LoVo (cell line): ENCODE measurements at regions not wholly inside any gene's neighbourhood (a gene's known extent, or its start where the extent isn't known, plus 50 kb on each side); places are given as distances from the start of the nearest gene placed in this dataset.
"Not testable (repeated sequence)": the region's sequence is repeated elsewhere in the genome, so short reads cannot be mapped to it uniquely, and the experiment has no call there.

Source experiments
- DNase-seq: peaks from one replicate; pipeline ENCODE4 v3.0.0-alpha.2; 2016; ENCODE audit warnings: low spot score

DNA sequence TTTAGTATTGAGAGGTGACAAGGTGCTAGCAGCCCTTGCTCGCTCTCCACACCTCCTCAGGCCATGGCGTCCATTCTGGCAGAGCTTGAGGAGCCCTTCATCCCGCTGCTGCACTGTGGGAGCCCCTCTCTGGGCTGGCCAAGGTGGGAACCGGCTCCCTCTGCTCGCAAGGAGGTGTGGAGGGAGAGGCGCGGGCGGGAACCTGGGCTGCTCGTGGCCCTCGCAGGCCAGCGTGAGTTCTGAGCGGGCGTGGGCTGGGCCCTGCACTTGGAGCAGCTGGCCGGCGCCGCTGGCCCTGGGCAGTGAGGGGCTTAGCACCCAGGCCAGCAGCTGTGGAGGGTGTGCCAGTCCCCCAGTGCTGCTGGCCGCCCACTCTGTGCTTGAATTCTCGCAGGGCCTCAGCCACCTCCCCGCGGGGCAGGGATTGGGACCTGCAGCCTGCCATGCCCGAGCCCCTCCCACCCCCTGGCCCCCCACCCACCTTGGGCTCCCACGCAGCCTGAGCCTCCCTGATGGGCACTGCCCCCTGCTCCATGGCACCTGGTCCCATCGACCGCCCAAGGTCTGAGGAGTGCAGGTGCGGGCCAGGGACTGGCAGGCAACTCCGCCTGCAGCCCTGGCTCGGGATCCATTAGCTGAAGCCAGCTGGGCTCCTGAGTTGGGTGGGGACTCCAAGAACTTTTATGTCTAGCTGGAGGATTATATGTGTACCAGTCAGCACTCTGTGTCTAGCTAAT, 785.2 kb downstream of the DIPK2A start:
- DNase-seq: no peak

DNA sequence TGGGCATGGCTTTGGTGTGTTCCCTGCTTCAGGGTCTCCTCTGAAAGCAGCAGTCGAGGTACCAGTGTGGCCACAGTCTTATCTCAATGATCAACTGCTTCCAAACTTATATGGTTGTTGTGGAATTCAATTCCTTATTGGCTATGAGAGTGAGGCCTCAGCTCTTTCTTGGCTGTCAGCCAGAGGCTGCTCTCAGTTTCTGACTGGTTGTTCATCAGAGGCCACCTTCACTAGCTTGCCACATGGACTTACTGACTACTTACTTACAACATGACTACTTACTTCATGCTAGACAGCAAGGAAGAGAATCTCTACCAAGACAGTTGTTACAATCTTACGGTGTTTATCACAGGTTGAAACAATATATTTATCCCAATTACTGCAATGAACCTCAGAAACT, 789.2 kb downstream of the DIPK2A start:
- DNase-seq: no peak

DNA sequence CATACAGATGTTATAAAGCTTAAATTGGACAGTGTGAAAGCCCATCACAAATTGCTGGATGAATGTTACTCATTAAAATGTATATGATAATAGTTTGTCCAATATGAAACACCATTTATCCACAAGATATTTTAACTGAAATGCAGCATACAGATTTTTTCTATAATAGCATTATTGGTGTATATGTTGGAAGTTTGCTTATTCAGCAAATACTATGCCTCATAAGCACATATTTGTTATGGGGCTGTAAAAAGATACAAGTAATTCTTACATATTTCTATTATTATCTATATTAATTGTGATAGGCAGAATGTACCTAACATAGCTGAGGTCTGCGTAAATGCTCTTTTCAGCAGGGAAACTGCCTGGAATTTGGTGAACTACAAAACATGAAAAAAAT, 790.5 kb downstream of the DIPK2A start:
- no peak for DNase-seq

DNA sequence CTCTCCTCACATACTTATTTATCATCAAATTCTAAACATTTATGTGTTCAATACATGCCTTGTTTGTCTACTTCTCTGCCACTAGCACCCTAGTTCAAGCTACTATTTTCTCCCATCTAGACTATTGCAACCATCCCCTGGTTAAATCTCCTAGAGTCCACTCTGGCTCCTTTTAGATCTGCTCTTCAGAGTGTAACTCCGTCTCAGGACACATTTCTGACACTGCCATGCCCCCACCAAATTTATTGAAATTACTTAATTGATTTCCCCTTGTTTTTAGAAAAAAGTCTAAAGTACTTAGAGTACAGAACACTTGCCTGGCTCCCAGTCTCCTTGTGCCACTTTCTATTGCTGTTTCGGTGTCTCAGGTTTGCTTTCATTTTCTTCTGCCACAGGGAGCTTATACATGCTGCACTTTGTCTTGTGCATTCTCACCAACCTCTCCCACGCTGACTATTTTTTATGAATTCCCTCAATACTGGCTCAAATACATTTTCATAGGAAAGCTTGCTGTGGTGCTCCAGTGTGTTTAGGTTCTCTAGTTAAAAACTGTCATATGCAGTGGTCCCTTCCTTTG, 792.3 kb downstream of the DIPK2A start:
- DNase-seq: peak; percentile 24

DNA sequence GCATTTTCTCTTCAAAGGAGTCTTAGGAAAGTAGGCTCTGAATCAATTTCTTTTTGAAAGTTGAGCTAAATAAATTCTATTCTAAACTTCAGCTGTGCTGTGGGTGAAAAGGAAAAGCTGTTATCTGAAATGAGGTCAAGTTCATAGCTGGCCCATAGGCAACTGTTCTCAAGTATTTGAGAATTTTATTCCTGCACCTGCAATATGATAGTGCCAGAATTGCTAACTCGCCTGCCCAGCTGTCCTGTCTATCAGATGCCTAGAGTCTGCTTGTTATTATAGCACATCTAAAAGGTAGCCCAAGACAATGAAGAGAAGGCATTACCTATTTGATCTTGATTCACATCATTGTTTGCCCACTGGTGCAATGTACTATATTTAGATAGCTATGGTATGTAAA, 798.7 kb downstream of the DIPK2A start:
- no peak for DNase-seq

DNA sequence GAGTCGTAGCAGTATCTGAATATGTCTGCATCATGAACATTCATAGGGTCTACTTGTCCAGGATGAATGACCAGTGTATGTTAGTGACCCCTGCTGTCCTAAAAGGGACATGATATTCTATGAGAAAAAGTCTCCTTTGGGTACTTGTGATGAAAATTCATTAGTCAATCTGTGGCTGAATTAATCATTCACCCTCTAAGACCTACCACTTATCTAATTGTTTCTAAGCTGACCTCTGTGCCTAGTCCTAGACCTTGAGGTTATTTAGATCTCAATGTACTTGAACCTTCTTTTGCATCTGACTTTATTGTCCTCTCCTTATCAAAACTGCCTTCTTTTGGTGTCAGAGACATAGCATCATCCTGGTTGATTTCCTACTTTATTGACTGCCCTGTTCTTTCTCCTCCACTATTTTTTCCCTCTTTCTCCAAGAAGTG, 799.3 kb downstream of the DIPK2A start:
- DNase-seq: peak; percentile 18

DNA sequence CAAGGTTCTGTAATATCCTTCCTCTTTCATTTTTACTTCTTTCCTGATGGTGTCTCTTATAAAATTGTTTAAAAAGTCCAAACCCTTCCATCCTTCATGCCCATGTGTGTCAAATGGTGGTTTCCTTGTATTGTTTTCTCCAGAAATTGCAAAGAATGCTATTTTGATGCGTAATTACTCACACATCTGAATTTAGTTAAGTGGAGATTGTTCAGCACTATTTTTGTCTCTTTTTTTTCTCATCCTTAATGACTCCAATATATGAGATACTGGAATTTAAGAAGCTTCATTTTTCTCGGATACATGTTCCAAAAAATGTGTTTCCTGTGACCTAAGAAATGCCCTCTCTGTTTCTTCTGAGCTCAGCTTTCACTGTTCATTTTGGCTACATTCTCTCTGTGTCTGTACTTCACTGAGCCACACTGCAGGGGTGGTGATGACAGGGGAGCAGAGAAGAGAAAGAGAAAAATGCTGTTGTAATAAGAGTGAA, 799.8 kb downstream of the DIPK2A start:
- no peak for DNase-seq

DNA sequence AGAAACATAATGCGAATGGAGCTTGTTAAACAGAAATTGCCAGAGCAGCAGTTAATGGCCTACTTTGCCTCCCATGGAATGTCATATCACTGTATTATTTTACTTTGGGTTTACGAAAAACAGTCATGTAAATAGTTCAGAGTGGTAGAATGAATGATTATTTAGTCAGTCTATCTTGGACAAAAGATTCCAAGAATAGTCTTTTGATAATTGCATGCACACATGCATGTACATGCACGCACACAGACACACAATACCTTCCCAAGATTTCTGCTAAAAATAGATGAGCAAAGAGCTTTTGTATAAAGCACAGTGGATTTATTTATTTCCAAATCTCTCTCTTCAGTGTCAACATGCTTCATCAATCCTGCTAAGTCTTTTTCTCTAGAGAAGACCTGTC, 800.7 kb downstream of the DIPK2A start:
- DNase-seq: no peak

DNA sequence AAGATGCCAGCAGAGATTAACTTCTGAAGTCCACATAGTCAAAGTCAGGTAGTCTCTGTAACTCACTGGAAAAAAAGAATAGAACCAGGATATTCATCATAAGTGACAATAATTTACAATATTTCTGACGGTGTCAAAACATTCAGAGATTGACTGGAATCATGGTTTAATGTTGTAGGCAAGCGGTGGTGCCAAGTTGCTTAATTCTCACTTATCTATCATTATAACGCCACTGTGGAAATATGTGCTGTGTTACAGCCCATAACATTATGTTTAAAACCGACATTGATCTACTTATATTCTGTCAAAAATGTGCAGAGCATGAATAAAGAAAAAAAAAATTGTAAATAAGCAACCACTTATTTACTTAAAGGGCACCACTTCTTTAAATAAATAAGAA, 801.7 kb downstream of the DIPK2A start:
- no peak for DNase-seq

DNA sequence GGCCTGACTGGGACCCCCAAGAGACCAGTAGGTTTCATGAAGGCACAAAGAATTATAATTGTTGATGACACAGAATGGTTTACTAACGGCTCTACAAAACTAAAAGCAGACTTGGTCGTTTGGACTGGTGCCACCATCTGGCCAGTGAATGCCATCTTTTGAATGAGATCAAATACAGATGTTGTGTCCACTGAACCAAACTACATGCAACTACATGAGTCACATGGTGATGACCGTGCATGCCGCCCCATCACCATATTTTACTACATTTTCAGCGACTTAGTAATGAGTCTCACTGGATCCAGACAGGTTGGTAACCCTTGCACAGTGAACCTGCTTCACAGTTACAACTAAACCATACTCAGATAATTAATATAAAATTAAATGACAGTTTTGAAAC, 803.3 kb downstream of the DIPK2A start:
- no peak for DNase-seq

DNA sequence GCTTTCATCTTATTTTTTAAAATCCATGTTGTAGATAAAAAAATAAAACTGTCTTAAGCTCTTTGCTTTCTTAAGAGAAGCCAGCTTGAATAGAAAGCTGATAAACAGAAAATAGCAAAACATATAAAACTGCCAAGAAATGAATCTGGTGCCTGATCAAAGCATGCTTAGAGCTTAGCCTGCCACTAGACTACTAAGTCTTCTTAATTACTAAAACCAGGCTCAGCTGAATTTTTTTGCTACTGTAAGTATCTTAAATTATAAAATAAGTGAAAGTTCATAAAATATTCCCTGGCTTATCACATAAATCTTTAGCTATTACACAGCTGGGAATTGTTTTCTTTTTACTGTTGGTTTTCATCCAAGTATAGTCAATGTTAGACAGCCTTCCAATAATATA, 803.9 kb downstream of the DIPK2A start:
- no peak for DNase-seq

DNA sequence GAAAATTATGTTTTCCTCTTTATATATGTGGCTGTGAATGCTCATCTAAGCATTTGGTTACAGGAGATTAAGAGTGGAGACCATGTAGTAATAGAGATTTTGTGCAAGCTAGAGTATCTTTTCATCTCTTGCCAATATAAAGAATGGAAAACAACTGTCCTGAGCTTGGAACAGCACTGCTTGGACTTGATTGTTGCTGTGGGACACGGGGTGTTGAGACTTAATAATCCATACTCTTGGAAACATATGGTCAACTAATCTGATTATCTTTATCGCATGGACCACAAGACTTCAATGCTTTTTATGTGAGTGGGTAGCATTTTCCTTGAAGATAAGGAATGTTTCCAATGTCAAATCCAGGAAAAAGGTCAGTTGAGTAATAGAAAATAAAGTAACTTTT, 806.3 kb downstream of the DIPK2A start:
- no peak for DNase-seq

DNA sequence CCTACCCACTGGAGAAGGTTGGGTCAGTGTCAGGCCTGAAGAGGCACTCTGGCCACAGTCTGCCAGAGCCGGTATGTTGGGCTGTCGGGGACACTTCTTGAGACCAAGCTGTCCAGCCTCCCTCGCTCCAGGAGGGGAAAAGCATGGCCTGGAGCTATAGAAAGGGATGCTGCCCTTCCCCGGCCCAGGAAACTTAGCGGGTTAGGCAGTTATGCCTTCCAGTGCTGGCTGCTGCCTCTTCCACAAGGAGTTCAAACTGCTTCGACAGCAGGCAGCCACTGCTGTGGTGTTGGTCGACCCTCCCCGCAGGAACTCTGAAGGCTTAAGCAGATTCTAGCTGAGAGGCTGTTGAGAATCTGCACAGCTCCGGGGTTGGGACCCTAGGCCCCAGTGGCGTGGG, 819.4 kb downstream of the DIPK2A start:
- no peak for DNase-seq

DNA sequence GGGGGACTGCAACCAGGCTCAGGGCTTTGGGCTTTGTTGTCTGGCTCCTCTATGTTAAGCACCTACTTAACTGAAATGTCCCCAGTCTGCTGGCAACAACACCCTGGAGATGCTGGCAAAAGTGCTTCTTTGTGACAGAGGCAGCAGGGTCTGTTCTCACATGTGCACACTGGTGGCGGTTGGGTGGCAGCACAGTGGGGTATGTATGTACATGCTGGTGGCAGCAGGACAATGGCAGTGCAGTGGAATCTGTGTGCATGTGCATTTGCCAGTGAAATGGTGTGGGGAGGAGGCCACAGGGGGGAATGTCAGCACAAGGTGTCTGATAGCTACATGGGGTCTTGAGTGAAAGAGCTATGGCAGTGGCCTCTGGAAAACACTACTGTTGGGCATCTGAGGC, 830.3 kb downstream of the DIPK2A start:
- DNase-seq: no peak

DNA sequence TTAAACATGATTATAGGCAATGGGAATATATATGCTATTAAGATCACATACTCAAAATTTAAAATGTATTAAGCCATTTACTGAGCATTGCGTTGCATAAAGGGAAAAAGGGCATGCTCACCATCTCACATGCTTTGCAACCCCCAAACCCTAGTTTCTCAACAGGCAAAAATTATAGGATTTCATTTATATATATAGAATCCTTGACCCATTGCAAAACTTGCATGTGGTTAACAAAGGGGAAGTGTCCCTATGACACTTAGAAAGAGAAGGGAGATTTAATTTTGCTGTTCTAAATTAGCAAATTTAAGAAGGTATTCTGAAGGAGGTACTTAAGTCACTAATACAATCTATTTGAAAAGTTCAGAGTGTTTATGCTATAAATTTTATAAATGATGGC, 837.8 kb downstream of the DIPK2A start:
- no peak for DNase-seq

DNA sequence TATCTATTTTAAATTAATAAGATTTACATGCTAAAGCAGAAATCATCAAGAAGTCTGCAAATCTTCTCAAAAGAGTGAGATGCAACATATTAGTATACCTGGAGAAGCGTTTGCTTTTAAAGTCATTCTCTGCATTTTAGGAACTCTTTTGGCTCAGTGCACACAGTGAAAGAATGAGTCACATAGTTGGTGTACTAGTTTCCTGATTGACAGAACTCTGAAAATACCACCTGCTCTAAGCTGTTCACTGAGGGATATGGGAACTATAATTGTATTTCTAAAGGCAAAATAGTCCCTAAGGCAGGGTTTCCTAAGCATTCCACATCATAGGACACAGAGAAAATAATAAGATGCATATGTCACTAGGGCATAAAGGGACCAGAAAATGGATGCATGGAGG, 838.5 kb downstream of the DIPK2A start:
- DNase-seq: no peak

DNA sequence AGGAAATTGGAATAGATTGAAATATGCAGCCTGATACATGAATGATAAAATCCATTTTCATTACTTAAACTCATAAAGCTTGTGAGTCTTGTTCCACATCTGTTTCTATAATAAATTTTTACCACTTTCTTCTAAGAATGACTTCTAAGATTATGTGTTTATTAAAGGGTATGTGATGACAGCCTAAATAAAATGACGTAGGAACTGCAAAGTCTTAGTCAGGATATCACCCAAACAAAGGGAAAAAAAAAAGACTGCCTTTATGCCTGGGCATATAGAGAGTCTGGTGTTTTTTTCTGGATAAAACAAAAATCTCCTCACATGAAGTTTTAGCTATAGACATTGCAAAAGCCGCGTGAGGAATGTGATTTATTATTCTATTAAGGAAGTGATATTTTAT, 844.0 kb downstream of the DIPK2A start:
- no peak for DNase-seq

DNA sequence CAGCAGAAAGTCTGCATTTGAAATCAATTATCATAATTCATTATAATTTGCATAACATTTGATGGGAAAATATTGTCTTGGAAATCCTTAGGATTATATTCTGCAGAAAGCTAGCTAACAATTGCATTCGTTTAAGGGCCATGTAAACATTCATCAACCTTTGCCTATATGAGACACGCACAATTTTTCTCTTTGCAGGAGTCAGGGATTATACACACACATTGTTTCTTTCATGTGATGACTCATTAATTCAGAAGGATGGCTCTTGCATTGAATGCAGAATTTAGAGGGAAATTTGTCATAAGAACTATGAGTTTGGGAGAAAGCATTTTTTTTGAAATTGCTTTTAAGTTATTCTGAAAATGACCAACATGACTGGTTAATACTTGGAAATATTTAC, 844.7 kb downstream of the DIPK2A start:
- no peak for DNase-seq

DNA sequence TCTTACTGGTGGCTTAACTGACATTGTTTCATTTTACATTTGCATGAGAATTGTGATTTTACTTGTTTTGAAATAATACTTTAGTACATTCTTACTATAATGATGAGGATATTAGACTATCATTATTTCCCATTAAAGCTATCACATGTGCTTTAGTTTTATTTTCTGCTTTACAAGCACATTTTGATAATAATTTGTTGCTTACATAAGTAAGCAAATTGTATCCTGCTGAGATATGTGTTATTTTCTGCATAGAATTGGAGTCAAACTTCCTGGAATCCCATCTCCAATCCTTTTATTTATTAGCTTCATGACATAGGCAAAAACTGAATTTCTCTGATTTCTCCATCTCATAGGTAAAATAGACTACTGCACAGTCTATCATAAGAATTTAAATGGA, 847.4 kb downstream of the DIPK2A start:
- no peak for DNase-seq

DNA sequence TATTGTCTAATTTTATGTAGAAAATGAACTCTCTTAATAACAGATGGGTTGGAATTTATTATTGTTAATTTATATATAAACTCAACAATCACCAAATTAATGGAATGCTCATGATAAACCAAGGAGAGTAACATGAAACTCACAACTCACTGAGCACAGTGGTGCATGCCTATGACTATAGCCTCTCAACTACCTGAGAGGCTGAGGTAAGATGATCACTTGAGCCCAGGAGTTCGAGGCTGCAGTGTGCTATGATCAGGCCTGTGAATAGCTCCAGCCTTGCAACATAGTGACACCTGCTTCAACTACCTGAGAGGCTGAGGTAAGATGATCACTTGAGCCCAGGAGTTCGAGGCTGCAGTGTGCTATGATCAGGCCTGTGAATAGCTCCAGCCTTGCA, 848.6 kb downstream of the DIPK2A start:
- not testable (repeated sequence) for DNase-seq

DNA sequence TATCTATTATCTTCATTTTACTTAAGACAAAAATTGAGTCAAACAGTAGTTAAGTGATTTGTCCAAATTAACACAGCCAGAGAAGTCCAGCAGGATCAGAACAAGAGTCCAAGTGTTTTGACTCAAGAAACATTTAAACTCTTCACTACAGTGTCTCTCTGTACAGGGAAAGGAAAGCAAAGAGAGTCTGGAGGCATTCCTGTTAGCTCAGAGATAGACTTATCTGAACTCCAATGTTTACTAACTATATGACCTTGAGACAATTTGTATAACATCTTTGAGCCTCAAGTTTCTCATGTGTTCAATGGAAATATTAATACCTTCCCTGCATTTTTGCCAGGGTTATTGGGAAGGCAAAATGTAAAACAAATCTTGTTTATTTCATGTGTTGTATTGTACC, 849.1 kb downstream of the DIPK2A start:
- no peak for DNase-seq

DNA sequence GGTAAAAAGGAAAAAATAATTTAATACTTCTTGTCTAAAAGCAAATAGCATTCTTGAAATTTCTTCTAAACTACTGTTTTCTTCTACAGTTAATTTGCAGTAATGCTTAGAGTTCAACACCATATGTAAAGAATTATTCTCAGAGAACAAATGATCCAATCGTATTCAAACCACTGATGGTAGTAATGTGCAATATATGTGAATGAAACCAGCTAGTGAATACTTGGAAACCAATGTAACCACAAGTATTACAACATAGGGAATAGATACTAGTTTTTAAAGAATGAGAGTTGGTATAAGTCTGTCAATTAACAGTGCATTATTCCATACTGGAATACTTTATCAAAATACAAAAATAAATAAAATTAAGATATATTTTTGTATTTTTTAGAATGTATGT, 850.0 kb downstream of the DIPK2A start:
- DNase-seq: no peak

DNA sequence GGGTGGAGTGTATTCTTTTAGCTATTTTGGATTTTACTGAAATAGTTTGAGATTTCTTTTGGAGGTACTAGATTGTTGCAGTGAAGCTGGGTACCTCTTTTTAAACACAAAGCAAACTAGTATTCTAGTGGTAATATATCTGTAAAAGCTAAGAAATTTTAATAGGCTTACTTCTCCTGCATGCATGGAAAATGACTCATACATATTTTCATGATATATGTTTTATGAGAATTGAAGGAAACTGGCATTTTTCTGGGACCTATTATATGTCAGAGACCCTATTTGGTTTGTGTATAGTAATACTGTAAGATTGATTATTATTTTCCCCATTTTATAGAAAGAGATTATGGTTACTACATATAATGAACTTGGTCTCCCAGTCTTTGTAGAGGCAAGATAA, 851.0 kb downstream of the DIPK2A start:
- DNase-seq: no peak
